HCT116 (cell line): ENCODE measurements at regions not wholly inside any gene's neighbourhood (a gene's known extent, or its start where the extent isn't known, plus 50 kb on each side); places are given as distances from the start of the nearest gene placed in this dataset.

Experiments
- ATAC-seq: fragments of 200-7000 bp; cut with Tn5 transposase; 2 replicates; pipeline ENCODE4 v1.9.1; 2020; ENCODE audit warnings: mild to moderate bottlenecking, moderate library complexity
- BruUV-seq: library from RNA; stranded (reverse); fragments of 400-500 nt; replicated peaks from 2 replicates; lab custom pipeline; 2021; lab: Mats Ljungman, UMichigan
- CTCF ChIA-PET: fragments of 300-600 bp; sonication (Branson Sonifier 250); formaldehyde crosslinking; loops from one replicate; lab custom pipeline; 2021; ENCODE audit warnings: antibody characterized with exemption; lab: Charles Lee
- POLR2A ChIA-PET: fragments of 300-600, 350-600 bp; sonication (Branson Sonifier 250); formaldehyde crosslinking; loops from one replicate; lab custom pipeline; 2021; ENCODE audit warnings: antibody characterized with exemption; lab: Charles Lee
- RAD21 ChIA-PET, 2 experiments: fragments of 300-600 bp; sonication (Branson Sonifier 250); formaldehyde crosslinking; loops; one replicate each; lab custom pipeline; 2023; ENCODE audit warnings: low total read pairs in 2 of 2; ENCODE audit not compliant: uncharacterized antibody in 2 of 2, unreplicated experiment in 2 of 2, low non-redundant PET in 1 of 2; lab: Charles Lee
- DNase-seq: peaks from one replicate; pipeline ENCODE4 v3.0.0-alpha.2; 2010; ENCODE audit warnings: low read depth, low spot score
- H2AFZ ChIP-seq: fragments of 200-600 bp; shearing (Covaris generic), sonication (generic); 2 replicates; pipeline ENCODE4 v1.6.1; 2017; ENCODE audit warnings: low read depth, mixed run types, mixed read lengths, antibody characterized with exemption, low read length; ENCODE audit not compliant: poor library complexity, severe bottlenecking
- H3K27ac ChIP-seq: 2 replicates; pipeline ENCODE4 v1.5.1; 2012; ENCODE audit warnings: low read depth, low read length
- H3K27me3 ChIP-seq: fragments of 200-600 bp; sonication (generic); 2 replicates; pipeline ENCODE4 v1.6.1; 2016; ENCODE audit warnings: mixed run types, low read length, mixed read lengths; ENCODE audit not compliant: insufficient read depth
- H3K36me3 ChIP-seq, 2 experiments: fragments of 200-500 bp in 1 of 2; fragments of 200-600 bp in 1 of 2; sonication (Bioruptor generic) in 1 of 2; sonication (generic) in 1 of 2; 2 replicates each; pipeline versions ENCODE4 v1.5.1 to v1.6.1; 2014 to 2016; ENCODE audit warnings: low read length in 2 of 2, inconsistent platforms in 1 of 2, mixed read lengths in 1 of 2, mixed run types in 1 of 2; ENCODE audit not compliant: insufficient read depth in 2 of 2, control insufficient read depth in 1 of 2
- H3K4me1 ChIP-seq, 2 experiments: fragments of 200-600 bp in 1 of 2; sonication (generic) in 1 of 2; 2 replicates each; pipeline versions ENCODE4 v1.5.1 to v1.6.1; 2012 to 2017; ENCODE audit warnings: low read length in 2 of 2, inconsistent platforms in 1 of 2, mild to moderate bottlenecking in 1 of 2, mixed read lengths in 1 of 2, mixed run types in 1 of 2, moderate library complexity in 1 of 2; ENCODE audit not compliant: insufficient read depth in 2 of 2, control insufficient read depth in 1 of 2
- H3K4me2 ChIP-seq: fragments of 200-600 bp; sonication (generic); 2 replicates; pipeline ENCODE4 v1.6.1; 2017; ENCODE audit warnings: mixed run types, low read length, mixed read lengths
- H3K4me3 ChIP-seq, 2 experiments: fragments of 200-600 bp in 1 of 2; sonication (generic) in 1 of 2; replicated peaks in 1 of 2; 2 replicates each; pipeline ENCODE4 v1.5.1; 2011 to 2016; ENCODE audit warnings: low read length in 2 of 2, control low read depth in 1 of 2, low read depth in 1 of 2, mild to moderate bottlenecking in 1 of 2, mixed read lengths in 1 of 2, mixed run types in 1 of 2
- H3K79me2 ChIP-seq: fragments of 200-600 bp; sonication (generic); 2 replicates; pipeline ENCODE4 v1.6.1; 2017; ENCODE audit warnings: mild to moderate bottlenecking, mixed run types, low read length, moderate library complexity, mixed read lengths; ENCODE audit not compliant: insufficient read depth
- H3K9ac ChIP-seq: fragments of 200-600 bp; sonication (generic); 2 replicates; pipeline ENCODE4 v1.6.1; 2016; ENCODE audit warnings: low read length, mixed read lengths
- H3K9me2 ChIP-seq: fragments of 200-600 bp; sonication (generic), shearing (Covaris generic); 2 replicates; pipeline ENCODE4 v1.6.1; 2017; ENCODE audit warnings: mixed run types, mild to moderate bottlenecking, moderate library complexity; ENCODE audit not compliant: insufficient read depth
- H3K9me3 ChIP-seq, 2 experiments: fragments of 200-500 bp in 1 of 2; fragments of 200-600 bp in 1 of 2; sonication (Bioruptor generic) in 1 of 2; sonication (generic) in 1 of 2; 2 replicates each; pipeline ENCODE4 v1.6.1; 2014 to 2017; ENCODE audit warnings: low read length in 2 of 2, mixed read lengths in 2 of 2, inconsistent platforms in 1 of 2, low read depth in 1 of 2, mild to moderate bottlenecking in 1 of 2, mixed run types in 1 of 2, moderate library complexity in 1 of 2; ENCODE audit not compliant: control insufficient read depth in 1 of 2, insufficient read depth in 1 of 2
- H4K20me1 ChIP-seq: fragments of 200-600 bp; sonication (generic), shearing (Covaris generic); 2 replicates; pipeline ENCODE4 v1.6.1; 2017; ENCODE audit warnings: mixed run types, mild to moderate bottlenecking, moderate library complexity; ENCODE audit not compliant: insufficient read depth
- EGR1 ChIP-seq: IDR thresholded peaks from 2 replicates; pipeline ENCODE4 v1.6.1; 2012; ENCODE audit warnings: low read depth
- EZH2 ChIP-seq: fragments of 200-600 bp; sonication (generic); IDR thresholded peaks from 2 replicates; pipeline ENCODE4 v1.6.1; 2017; ENCODE audit warnings: antibody characterized with exemption, mixed run types
- EZH2phosphoT487 ChIP-seq: fragments of 200-600 bp; IDR thresholded peaks from 2 replicates; pipeline ENCODE4 v1.6.1; 2018; ENCODE audit warnings: antibody characterized with exemption, borderline replicate concordance
- FOSL1 ChIP-seq: IDR thresholded peaks from 2 replicates; pipeline ENCODE4 v1.6.1; 2012; ENCODE audit warnings: low read depth
- JUND ChIP-seq: IDR thresholded peaks from 2 replicates; pipeline ENCODE4 v1.6.1; 2012
- POLR2AphosphoS5 ChIP-seq: IDR thresholded peaks from 2 replicates; pipeline ENCODE4 v1.6.1; 2011; ENCODE audit warnings: mild to moderate bottlenecking, low read depth, low read length, moderate library complexity
- SIN3A ChIP-seq: IDR thresholded peaks from 2 replicates; pipeline ENCODE4 v1.6.1; 2012; ENCODE audit warnings: low read depth
- YY1 ChIP-seq: IDR thresholded peaks from 2 replicates; pipeline ENCODE4 v1.6.1; 2011; ENCODE audit warnings: low read length, low read depth, moderate library complexity, mild to moderate bottlenecking; ENCODE audit not compliant: insufficient replicate concordance; ENCODE audit errors: extremely low read depth
- ZNF274 ChIP-seq: fragments of 200-500 bp; sonication (Bioruptor generic); IDR thresholded peaks from 2 replicates; pipeline ENCODE4 v1.6.1; 2014; ENCODE audit warnings: mild to moderate bottlenecking, low read depth, low read length, inconsistent platforms
- intact Hi-C: fragments of 100-400 bp; cut with micrococcal nuclease; formaldehyde crosslinking; loops from 2 replicates; pipeline ENCODE4 v1.10.0; 2022
- TF ChIP-seq, protein P1 (sequence below): IDR thresholded peaks from 2 replicates; pipeline ENCODE4 v1.6.1; 2012

DNA sequence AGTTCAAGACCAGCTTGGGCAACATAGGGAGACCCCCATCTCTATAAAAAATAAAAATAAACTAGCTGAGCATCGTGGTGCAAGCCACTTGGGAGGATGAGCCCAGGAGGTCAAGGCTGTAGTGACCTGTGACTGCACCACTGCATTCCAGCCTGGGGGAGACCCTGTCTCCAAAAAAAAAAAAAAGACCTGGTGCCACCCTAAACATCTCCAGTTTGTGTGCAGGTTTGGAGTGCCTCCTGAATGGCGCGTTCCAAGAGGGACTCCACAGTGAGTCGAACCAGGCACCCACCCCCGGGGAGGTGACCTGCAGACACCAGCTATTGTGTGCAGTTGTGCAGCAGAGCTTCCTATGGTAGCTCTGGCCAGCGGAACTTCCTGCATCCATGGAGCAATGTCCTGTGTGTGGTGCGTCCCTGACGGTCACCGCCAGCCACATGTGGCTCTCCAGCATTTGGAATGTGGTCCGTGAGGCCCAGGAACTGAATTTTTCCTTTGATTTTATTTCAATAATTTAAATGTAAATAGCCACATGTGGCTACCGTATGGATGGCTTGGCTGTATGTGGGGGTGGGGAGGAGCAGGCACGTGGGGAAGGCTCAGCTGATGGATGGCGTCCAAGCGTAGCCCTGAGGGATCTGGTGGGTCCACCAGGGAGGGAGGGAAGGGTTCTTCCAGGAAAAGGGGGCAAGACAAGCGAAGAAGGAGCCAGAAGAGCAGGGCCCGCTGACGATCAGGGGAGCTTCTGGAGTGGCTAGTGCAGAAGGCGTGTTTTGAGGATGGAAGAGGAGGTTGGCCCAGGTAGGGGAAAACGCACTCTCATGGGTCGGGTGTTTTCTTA lies 107.1 kb upstream of the GSE1 start:
- Histone ChIP-seq H3K27ac (no peak overlapping the region), H3K9me3 (no peaks in the 10 kb centered on the region), H3K9ac (no peak overlapping the region), H3K9me2 (no peaks in the 10 kb centered on the region), H3K4me2 (no peak overlapping the region), H3K4me3 (no peak overlapping the region), H3K27me3 (no peaks in the 10 kb centered on the region), H3K4me1 (no peaks in the 10 kb centered on the region), H3K79me2 (no peaks in the 10 kb centered on the region), H3K36me3 (no peaks in the 10 kb centered on the region), H4K20me1 (no peaks in the 10 kb centered on the region), H2AFZ (no peak overlapping the region)
- CTCF ChIA-PET: interaction anchor here (1.4 kb wide), 1 partner anchor 15 kb away, joined by 9 read pairs; no protein-coding TSS in a partner anchor
- RAD21 ChIA-PET: no interaction called here
- no peak for DNase-seq
- TF ChIP-seq YY1: no peak
- no peak for TF ChIP-seq ZNF274
- no peak for TF ChIP-seq SIN3A
- no peak for TF ChIP-seq JUND
- TF ChIP-seq POLR2AphosphoS5: no peak
- TF ChIP-seq FOSL1: no peak
- TF ChIP-seq, protein P1, sequence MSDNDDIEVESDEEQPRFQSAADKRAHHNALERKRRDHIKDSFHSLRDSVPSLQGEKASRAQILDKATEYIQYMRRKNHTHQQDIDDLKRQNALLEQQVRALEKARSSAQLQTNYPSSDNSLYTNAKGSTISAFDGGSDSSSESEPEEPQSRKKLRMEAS: no peak
- no peak for TF ChIP-seq EZH2
- no TSS peak for BruUV-seq
- POLR2A ChIA-PET: no interaction called here
- ATAC-seq: no peak
- intact Hi-C loops: no loop called here

DNA sequence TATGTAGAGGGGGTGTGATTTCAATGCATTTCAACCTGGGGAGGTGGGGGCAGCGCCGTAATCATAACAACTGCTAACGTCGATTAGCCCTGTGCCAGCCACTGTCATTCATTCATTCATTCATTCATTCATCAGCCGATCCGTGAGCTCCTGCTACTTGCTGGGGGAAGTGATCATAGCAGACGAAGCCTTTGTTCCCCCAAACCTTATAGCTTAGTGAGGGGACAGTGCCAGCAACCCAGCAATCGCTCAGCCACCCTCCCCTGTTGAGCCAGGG lies 106.5 kb upstream of the GSE1 start:
- intact Hi-C loops: no loop called here
- Histone ChIP-seq H3K4me1 (no peaks in the 10 kb centered on the region), H3K27ac (no peak overlapping the region), H3K27me3 (no peaks in the 10 kb centered on the region), H3K9me3 (no peaks in the 10 kb centered on the region), H3K36me3 (no peaks in the 10 kb centered on the region), H2AFZ (no peak overlapping the region), H3K4me3 (no peak overlapping the region), H3K79me2 (no peaks in the 10 kb centered on the region), H3K4me2 (no peak overlapping the region), H4K20me1 (no peaks in the 10 kb centered on the region), H3K9ac (no peak overlapping the region), H3K9me2 (no peaks in the 10 kb centered on the region)
- RAD21 ChIA-PET: no interaction called here
- CTCF ChIA-PET: interaction anchor here (1.4 kb wide), 1 partner anchor 15 kb away, joined by 9 read pairs; no protein-coding TSS in a partner anchor
- no peak for ATAC-seq
- BruUV-seq: no TSS peak
- TF ChIP-seq POLR2AphosphoS5 (no peak), EGR1 (no peak), EZH2phosphoT487 (no peak)
- no peak for DNase-seq
- POLR2A ChIA-PET: no interaction called here
